Lung (tissue), 11 donors: ENCODE measurements at regions not wholly inside any gene's neighbourhood (a gene's known extent, or its start where the extent isn't known, plus 50 kb on each side); places are given as distances from the start of the nearest gene placed in this dataset.

Experiments used
- ATAC-seq: fragments of 200-7000 bp; cut with Tn5 transposase; one replicate; pipeline ENCODE4 v1.9.1; 2020; ENCODE audit warnings: moderate number of reproducible peaks; ENCODE audit not compliant: insufficient read depth, low FRiP score
- DNase-seq, 3 donors: peaks; one replicate each; pipeline ENCODE4 v3.0.0-alpha.2; 2013 to 2017
- H3K27ac ChIP-seq, 2 donors: one replicate each; pipeline ENCODE4 v1.5.1; 2013; ENCODE audit warnings: mild to moderate bottlenecking in 2 of 2, moderate library complexity in 2 of 2, control low read depth in 1 of 2, inconsistent platforms in 1 of 2, low read depth in 1 of 2, low read length in 1 of 2
- H3K27me3 ChIP-seq, 3 donors: one replicate each; pipeline ENCODE4 v1.5.1; 2013; ENCODE audit warnings: low read length in 2 of 3; ENCODE audit not compliant: control insufficient read depth in 3 of 3, insufficient read depth in 3 of 3
- H3K36me3 ChIP-seq, 4 donors: one replicate each; pipeline ENCODE4 v1.5.1; 2013; ENCODE audit warnings: low read length in 4 of 4, mild to moderate bottlenecking in 1 of 4, moderate library complexity in 1 of 4; ENCODE audit not compliant: control insufficient read depth in 4 of 4, insufficient read depth in 4 of 4
- H3K4me1 ChIP-seq, 5 donors: one replicate each; pipeline ENCODE4 v1.5.1; 2013; ENCODE audit warnings: low read length in 5 of 5, mild to moderate bottlenecking in 2 of 5, moderate library complexity in 1 of 5; ENCODE audit not compliant: control insufficient read depth in 5 of 5, insufficient read depth in 5 of 5
- H3K4me3 ChIP-seq: one replicate; pipeline ENCODE4 v1.5.1; 2013; ENCODE audit warnings: mild to moderate bottlenecking, control low read depth, moderate library complexity
- H3K9ac ChIP-seq, 2 donors: one replicate each; pipeline ENCODE4 v1.5.1; 2013; ENCODE audit warnings: low read length in 2 of 2, control low read depth in 1 of 2; ENCODE audit not compliant: insufficient read depth in 1 of 2
- H3K9me3 ChIP-seq, 4 donors: one replicate each; pipeline ENCODE4 v1.5.1; 2013; ENCODE audit warnings: low read length in 3 of 4, mild to moderate bottlenecking in 1 of 4, moderate library complexity in 1 of 4; ENCODE audit not compliant: control insufficient read depth in 4 of 4, insufficient read depth in 3 of 4
- WGBS, 2 donors: extraction: QIAGEN DNeasy Blood & Tissue Kit; methylation state at CpG; one replicate each; pipeline ENCODE4 v1.1.7; 2013; 5-methylcytosine and 5-hydroxymethylcytosine counted together
- TF ChIP-seq, protein P1 (sequence below): IDR thresholded peaks from 2 replicates; pipeline ENCODE4 v1.5.1; 2012; ENCODE audit warnings: mild to moderate bottlenecking; ENCODE audit errors: control extremely low read depth, extremely low read depth
- donor health status: control.
- donor health status: control.
- donor health status: Bipolar disorder and iron deficiency.
- donor health status: healthy.
- donor health status: DM: yes; HTN: yes; CAD: no.

DNA sequence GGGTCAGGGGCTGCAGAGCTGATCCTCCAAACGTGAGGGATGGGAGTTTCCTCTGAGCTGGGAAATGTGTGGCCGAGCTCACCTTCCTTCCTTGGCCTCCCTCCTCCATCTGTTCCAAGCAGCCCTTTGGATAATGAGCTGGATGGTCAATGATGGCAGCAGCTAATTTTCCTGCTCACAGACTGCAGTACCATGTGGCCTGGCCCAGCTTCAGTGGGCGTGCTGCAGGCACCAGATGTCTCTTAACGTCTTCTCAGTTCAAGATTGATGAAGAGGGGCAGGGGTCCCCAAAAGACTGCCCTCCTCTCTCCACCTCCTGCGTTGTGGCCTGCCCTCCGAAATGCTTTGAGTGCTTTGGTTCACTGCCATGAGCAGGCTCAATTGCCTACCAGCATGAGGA lies 86.0 kb downstream of the UBIAD1 start:
- TF ChIP-seq, protein P1, sequence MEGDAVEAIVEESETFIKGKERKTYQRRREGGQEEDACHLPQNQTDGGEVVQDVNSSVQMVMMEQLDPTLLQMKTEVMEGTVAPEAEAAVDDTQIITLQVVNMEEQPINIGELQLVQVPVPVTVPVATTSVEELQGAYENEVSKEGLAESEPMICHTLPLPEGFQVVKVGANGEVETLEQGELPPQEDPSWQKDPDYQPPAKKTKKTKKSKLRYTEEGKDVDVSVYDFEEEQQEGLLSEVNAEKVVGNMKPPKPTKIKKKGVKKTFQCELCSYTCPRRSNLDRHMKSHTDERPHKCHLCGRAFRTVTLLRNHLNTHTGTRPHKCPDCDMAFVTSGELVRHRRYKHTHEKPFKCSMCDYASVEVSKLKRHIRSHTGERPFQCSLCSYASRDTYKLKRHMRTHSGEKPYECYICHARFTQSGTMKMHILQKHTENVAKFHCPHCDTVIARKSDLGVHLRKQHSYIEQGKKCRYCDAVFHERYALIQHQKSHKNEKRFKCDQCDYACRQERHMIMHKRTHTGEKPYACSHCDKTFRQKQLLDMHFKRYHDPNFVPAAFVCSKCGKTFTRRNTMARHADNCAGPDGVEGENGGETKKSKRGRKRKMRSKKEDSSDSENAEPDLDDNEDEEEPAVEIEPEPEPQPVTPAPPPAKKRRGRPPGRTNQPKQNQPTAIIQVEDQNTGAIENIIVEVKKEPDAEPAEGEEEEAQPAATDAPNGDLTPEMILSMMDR = no peak
- Histone ChIP-seq H3K36me3 (no peaks in the 10 kb centered on the region), H3K27ac (no peak overlapping the region), H3K9me3 (peaks cover 0 to 4% (median 0%) of the 10 kb centered on the region in 4 donors), H3K9ac (no peak overlapping the region), H3K4me3 (no peak overlapping the region), H3K27me3 (peaks cover 0 to 4% (median 4%) of the 10 kb centered on the region in 3 donors), H3K4me1 (no peaks in the 10 kb centered on the region)
- DNase-seq = no peak
- WGBS, 2 donors = 62 to 80% methylated on average over 6 of the region's 6 CpGs
- ATAC-seq = no peak

DNA sequence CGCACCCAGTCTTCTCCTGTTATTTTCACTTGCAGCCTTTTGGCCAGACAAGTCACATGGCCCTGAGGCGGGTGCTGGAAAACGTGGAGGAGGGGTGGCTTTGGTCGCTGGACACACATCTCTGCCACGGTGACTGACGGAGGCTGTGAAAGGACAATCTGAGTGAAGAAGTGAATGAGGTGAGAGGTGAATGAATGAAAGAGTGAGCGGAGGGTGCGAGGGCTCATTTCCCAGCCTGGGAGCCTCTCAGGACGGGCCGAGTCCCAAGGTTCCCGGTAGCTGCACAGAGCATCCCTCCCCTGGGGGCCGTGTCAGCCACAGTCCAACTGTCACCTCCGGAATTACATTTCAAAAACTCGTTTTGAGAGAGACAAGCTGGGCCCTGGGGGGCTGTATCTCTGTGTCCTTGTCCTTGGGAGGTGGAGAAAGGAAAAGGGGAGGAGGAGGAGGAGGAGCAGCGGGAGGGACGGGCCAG lies 89.6 kb downstream of the UBIAD1 start:
- ATAC-seq = no peak
- no peaks in the 10 kb centered on the region for H3K27me3 ChIP-seq
- H3K4me3 ChIP-seq = no peak overlapping the region
- TF ChIP-seq, protein P1 = no peak
- no peaks in the 10 kb centered on the region for H3K4me1 ChIP-seq
- DNase-seq = no peak
- WGBS, 2 donors = 56 to 77% methylated on average over 16 of the region's 16 CpGs
- H3K9me3 ChIP-seq = peaks cover 0 to 8% (median 0%) of the 10 kb centered on the region in 4 donors
- no peaks in the 10 kb centered on the region for H3K36me3 ChIP-seq
- H3K9ac ChIP-seq = no peak overlapping the region
- no peak overlapping the region for H3K27ac ChIP-seq

DNA sequence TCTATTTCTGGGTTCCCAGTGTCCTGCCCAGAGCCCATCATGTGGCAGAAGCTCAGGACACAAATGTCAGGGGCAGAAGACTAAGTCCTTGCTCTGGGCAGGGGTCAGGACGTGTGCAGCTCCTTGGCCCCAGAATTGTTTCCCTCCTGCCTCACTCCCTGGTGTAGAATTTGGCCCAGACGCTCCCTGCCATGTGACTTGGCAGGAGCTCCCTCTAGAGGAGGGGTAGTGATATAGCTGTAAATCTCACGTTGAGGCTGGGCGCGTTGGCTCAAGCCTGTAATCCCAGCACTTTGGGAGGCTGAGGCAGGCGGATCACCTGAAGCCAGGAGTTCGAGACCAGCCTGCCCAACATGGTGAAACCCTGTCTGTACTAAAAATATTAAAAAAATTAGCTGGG lies 91.2 kb downstream of the UBIAD1 start:
- ATAC-seq = no peak

More for the DNA sequence above, 91.2 kb downstream of the UBIAD1 start:
- no peak for DNase-seq
- Histone ChIP-seq H3K27ac (no peak overlapping the region), H3K36me3 (no peaks in the 10 kb centered on the region), H3K9ac (no peak overlapping the region), H3K4me1 (no peaks in the 10 kb centered on the region), H3K9me3 (peaks cover 0 to 8% (median 0%) of the 10 kb centered on the region in 4 donors), H3K4me3 (no peak overlapping the region), H3K27me3 (no peaks in the 10 kb centered on the region)
- TF ChIP-seq, protein P1 = no peak
- WGBS, 2 donors = 55 to 62% methylated on average over 7 of the region's 7 CpGs
